Fibroblast of skin of scalp (primary cell): ENCODE measurements at regions not wholly inside any gene's neighbourhood (a gene's known extent, or its start where the extent isn't known, plus 50 kb on each side); places are given as distances from the start of the nearest gene placed in this dataset.
"Not testable (repeated sequence)": the region's sequence is repeated elsewhere in the genome, so short reads cannot be mapped to it uniquely, and the experiment has no call there.

ENCODE experiments used
- DNase-seq: peaks from one replicate; pipeline ENCODE4 v3.0.0-alpha.2; 2013

DNA sequence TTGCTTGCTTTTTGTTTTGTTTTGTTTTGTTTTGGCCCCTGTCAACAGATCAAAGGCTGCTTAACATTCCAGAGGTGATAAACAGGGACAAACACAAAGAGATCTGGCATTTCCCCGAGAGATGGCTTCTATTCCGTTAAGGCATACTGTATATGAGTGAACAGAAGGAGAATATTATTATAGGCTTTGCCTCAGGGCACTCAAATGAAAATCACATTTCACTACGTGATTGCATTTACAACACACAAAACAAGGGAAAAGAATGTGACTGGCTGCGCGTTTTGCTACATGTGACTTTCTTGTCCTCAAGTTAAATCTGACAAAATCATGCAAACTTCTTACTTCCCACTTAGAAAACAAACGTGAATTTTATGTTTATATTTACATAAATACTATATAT is 1037.9 kb upstream of the DDX18 start:
- no peak for DNase-seq

DNA sequence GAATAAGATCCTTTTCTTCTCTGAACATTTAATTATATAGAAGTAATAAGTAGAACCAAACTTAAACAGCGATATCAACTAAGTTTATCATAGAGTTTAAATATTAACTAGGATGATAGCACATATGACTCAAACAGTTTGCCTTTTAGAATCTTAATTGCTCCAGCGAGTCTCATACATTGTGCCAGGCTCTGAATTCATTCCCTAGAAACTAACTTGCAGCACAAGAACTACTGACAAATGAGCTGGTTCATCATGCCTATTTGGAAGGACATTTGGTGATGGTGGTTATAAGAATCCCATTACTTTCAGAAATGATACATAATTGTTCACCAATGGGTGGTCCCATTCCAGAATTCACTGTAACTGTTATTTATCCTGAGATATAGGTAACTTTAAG is 1026.6 kb upstream of the DDX18 start:
- no peak for DNase-seq

DNA sequence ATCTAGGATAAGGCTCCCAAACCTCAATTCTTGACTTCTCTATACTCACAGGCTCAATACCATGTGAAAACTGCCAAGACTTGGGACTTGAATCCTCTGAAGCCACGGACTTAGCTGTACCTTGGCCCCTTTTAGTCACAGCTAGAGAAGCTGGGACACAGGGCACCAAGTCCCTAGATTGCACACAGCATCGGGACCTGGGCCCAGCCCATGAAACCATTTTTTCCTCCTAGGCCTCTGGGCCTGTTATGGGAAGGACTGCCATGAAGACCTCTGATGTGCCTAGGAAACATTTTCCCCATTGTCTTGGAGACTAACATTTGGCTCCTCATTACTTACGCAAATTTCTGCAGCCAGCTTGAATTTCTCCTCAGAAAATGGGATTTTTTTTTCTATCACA is 1011.8 kb upstream of the DDX18 start:
- no peak for DNase-seq

DNA sequence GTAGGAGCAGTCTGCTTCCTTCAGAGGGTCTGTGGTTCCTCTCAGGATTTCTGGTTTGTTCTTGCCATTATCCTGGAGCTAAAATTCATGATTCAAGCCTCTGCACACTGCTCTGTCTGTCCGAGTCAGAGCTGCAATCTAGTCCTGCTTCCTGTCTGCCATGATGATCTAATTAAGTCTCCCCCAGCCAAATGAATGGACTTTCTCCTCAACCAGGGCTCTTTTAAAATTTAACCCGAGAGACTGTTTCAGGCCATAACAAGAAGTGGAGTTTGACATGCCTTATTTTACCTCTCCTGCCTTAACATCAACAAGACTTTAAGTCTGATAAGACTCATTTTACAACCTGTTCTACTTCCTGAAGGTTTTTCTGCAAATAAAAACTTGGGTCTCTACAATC is 1009.6 kb upstream of the DDX18 start:
- DNase-seq: no peak

DNA sequence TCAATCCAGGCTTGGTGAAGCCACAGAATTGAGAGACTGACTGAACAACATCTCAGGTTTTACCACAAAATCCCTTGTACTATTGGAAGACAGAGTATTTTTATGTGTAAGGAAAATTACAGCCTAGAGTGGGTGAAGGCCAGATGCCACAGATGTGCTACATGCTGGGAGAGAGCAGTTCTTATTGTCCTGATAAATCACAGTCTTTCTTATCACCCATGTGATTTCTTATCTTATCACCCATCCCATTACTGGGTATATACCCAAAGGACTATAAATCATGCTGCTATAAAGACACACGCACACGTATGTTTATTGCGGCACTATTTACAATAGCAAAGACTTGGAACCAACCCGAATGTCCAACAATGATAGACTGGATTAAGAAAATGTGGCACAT is 1008.0 kb upstream of the DDX18 start:
- DNase-seq: not testable (repeated sequence)

DNA sequence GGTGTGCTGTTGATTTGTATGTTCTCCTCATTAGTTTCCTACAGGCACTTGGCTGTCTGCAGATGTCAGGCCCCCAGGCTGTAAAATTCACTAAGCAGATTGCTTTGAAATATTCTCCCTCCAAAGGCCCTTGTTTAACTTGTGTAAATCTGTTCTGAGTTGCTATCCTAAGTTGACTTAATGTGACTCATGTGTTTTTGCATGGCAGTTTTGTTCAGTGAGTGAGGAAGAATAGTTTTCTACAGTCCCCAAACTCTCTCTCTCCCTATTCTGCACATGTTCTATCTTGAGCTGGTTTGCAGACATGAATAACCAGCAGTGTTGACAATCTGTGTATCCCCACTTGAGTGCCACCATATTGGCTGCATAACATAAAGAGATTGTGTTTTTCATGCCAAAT is 1005.4 kb upstream of the DDX18 start:
- peak; percentile 36 for DNase-seq

DNA sequence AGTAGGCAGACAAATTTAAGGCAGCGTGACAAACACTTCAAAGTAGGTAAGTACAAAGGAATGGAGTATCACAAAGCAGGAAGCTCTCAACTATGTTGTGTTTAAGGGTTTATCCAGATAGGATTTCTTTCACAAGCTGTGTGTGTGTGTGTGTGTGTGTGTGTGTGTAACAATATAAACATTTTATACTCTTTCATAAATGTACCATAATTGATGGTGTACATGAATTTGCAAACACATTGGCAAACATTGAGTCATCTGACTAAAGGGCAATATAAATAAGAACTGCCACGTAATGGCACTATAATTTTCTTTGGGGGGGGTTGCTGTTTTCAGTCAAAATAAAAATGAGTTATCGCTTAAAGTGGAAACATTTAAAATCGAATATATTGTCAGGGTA is 1004.4 kb upstream of the DDX18 start:
- DNase-seq: peak; percentile 36

DNA sequence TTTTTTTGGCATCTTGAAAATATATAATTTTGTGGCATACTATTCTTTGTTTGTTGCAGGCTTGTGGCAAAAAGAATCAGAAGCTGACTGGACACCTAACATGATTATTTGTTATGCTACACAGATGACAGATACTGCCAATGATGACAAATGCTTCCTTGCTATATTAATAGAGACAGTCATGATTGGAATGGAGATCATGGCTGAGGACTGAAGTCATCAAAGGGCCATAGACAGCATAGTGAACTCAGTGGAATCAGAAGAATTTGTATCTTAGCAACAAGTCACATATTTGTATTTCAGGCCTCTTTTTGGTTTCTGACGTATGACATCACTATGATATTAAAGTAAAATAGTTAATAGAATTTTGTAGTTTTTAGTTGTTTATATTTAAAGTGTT is 1003.8 kb upstream of the DDX18 start:
- DNase-seq: peak; percentile 78

DNA sequence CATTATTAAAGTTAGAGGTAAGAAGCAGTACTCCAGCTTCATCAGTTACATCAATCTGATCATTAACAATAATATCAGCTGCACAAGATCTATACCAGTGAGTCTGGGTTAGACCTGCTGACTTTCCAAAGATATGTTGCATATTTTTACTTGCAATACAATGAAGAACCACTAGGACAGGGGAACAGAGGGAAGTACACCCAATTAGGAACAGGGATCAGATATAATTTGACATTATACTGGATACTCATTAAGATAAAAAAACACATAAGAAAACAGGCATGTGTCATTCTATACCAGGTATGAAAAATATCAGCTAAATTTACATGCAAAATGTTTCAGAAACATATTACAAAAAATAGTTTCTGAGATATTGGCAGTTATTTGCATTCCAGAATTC is 995.1 kb upstream of the DDX18 start:
- no peak for DNase-seq

DNA sequence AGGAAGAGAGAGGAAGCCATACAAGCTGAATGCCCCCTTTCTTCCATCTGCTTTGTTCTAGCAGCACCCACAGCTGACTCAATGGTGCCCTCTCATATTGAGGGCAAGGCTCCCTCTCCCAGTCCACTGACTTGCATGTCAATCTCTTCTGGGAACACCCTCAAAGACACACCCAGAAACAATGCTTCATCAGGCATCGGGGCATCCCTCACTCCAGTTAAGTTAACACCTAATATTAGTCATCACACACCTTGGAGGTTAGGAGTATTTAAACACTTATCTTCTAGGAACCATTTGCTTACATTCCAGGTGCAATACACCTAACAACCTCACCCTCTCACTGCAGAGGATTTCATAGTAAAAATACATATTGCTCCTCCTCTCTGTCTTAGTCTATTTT is 993.5 kb upstream of the DDX18 start:
- DNase-seq: no peak

DNA sequence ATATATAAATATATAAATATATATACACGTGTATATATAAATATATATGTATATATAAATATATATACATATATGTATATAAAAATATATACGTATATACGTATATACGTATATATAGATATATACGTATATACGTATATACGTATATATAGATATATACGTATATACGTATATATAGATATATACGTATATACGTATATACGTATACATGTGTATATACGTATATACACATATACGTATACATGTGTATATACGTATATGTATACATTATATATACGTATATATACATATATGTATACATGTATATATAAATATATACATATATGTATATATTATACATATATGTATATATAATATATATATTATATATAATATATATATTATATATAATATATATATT is 984.9 kb upstream of the DDX18 start:
- not testable (repeated sequence) for DNase-seq

DNA sequence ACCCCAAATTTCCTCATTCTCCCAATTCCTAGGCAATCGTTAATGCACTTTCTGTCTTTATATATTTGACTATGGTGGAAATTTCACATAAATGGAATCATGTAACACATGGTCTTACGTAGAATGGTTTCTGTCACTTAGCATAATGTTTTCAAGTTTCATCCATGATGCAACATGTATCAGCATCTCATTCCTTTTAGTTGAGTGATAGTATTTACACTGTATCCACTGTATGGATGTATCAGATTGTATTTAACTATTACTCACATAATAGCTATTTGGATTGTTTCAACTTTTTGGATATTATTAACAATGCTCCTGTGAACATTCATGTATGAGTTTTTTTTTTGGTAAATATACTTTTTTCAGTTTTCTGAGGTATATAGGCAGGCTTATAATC is 982.3 kb upstream of the DDX18 start:
- no peak for DNase-seq

DNA sequence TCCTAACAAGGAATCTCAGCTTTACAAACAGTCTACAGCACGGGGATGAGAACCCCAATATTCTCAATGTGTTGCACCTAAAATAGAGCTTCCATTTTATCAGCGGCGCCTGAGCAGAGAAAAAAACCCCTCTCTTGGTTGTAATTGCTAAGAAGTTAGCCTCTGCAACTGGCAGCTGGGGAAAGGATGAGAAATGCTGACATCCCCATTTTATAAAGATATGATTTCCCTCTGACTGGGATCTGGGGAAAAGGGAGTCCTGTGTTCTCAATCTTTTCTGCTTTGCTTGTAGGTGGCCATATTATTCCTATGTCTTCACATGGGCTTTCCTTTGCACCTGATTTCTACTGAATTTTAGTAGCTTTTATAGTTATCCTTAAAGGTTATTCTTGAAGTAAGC is 981.4 kb upstream of the DDX18 start:
- DNase-seq: no peak

DNA sequence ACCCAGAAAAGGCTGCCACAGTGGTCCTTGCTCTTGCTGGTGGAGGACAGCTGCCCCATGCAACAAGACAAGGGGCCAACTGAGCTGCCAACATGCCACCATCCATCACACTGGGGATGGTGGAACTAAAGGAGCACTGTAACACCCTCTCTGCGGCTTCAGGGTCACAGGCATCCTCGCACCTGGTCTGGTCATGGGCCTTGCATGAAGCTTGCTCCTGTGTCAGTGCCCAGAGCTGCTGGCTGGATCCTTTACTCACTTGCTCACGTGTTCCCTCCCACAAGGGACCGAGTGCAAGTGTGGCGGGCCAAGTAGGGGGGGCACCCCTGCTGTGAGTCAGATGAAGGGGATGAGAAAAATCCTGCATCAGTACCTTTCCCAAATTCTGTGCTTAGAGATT is 972.3 kb upstream of the DDX18 start:
- no peak for DNase-seq

DNA sequence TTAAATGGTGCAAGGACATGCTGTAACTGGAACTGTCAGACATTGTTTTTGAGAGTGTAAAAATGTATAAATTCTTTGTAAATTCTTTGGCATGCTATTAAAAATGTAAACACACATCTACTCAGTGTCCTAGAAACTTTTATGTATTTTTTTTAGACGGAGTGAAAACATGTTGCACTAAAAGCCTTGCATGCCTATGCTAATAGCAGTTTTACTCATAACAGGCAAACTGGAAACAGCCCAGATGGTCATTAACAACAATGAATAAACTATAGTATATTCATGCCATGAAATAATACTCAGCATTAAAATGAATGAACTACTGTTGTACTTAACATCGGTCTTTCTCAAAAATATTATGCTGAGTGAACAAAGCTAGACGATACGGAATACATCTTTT is 954.8 kb upstream of the DDX18 start:
- DNase-seq: no peak

DNA sequence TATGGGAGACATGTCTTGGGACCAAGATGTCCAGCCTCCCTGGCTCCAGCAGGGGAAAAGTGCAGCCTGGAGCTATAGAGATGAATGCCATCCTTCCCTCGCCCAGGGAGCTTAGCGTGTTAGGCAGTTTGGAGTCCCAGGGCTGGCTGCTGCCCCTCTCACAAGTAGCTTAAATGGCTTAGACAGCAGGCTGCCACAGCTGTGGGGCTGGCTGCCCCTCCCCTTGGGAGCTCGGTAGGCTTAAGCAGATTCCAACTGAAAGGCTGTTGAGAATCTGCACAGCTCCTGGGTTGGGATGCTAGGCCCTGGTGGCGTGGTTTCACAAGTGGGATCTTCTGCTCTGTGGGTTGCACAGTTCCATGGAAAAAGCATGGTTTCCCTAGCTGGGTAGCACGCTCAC is 940.5 kb upstream of the DDX18 start:
- no peak for DNase-seq

DNA sequence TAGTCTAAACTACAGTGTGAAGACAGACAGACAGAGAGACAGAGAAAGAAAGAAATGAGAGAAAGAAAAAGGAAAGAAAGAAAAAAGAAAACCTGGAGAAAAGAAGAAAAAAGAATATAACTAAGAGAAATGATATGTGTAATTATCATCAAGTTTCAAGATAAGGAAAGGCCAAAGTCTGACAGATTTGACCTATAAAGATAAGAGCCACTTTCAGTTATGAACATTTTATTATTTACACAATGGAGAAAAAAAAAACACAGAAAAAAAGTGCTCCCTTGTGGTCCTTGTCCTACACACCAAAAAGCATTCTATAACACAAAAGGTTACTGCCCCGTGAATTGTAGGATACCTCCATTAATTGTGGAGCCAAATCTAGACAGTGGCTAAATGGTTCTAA is 937.2 kb upstream of the DDX18 start:
- DNase-seq: no peak

DNA sequence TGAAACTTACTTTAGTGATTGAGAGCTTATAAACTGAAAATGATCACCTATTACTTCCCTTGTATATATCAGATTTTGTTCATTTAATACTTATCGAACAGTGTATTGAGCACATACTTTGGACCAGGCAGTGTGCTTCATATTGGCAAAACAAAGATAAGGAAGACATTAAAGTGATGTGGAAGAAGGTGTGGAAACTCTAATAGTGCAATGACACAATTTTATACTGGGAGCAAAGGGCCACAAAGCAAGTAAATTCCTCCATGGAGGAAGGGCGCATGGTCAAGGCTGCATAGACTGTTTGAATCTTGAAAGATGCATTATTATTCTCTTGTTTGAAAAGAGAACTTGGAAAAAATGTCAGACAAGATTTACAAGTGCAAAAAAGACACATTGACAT is 936.5 kb upstream of the DDX18 start:
- DNase-seq: no peak

DNA sequence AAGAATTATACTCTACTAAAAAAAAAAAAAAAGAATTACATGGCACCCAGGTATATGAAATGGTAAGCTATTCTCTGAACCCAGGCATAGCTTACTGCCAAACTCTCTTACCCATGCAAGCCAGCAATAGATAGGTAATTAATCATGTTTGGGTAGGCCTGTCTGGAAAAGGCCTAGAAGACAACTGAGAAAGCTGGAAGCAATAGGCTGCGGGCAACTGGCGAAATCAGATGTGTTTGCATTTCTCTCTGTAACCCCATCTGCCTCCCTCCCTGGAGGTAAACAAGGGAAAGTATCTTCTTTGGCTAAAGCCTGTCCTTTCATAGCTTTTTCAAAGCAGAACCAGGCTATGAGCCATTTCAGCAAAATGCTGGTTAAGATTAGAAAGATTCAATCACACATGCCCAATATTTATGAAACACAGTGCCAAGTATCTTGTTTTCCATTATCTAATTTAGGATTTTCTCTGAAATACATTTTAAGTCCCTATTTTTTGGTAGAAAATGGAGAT is 934.8 kb upstream of the DDX18 start:
- DNase-seq: no peak

DNA sequence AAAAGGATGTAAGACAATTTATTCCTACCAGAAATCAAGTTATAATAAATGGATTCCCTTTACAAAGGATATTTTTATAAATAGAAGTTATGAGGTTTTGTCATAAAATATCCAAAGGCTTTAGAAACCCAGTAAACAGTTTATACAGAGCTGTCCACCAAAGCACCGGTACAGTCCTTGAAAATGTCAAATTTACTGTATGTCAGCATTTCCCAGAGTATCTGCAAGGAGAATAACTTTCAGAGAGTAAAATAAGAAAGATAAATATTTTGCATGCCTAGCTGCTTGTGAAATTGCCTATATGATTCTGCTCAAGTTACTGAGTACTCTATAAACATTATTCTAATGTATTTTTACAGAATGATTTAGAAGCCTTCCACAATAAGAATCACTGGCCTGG is 923.3 kb upstream of the DDX18 start:
- no peak for DNase-seq

DNA sequence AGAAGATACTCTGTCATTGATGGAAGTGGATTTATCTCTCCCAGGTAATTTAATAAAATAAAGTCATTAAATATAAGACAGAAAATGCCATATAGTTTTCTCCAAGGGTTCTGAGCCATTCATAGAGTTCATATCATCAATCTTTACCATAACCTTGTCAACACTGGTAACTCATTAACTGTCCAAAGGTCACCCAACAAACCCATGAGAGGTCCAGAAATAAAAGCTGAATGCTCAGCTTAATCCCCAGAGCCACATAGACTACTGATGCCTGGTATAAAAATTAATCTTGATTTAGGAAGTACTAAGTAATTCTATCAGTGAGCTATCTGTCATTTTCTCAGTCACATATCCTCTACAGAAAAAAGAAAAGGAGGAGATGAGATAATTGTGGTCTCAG is 903.0 kb upstream of the DDX18 start:
- DNase-seq: no peak

DNA sequence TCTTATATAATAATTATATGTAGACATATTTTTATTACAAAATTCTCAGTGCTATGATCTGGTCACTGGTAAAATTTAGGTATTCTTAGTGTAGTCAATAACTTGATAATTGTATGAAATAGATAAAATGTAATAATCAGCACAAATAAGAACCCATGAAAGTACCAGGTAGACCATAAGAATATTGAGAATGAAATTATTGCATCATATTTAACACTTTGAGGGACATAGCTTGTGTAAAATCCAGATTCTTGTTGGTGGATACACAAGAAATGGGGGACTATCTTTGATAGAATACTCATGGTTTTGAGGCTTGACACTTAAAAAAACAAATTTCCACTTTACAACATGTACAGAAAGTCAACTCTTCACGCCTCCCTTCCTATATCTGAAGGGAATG is 898.8 kb upstream of the DDX18 start:
- DNase-seq: no peak

DNA sequence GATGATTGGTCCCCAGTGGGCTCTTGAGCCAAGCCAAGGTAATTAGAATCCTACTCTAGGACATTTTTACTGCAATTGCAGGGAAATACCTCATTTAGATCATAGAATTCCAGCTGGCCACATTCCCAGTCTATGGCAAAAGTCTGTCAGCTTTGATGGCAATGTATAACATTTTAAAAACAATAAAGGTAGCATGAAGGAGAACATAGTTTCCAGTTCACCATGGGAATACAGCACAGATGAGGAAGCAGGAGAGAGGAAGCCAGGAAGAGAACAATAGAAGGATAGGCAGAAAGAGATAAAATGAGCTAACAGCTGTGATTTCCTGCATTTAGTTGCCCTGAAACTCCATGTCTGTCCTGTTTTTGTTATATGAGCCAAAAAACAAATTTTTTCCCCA is 897.3 kb upstream of the DDX18 start:
- no peak for DNase-seq

DNA sequence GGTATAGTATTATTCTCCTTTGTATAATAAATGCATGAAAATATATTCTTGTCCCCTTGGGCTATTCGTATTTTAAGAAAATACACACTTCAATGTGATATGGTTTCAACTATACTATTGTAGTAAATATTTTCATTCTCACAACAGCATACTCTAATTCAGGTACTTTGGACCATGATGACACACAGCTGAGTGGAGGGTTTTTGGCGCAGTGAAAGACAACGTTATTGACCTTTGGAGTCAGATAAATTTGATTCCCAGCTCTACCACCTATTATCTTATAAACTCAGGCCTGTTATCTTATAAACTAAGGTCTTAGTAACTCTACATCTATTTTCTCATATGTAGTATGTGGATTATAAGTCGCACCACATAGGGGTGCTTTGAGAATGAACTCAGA is 895.9 kb upstream of the DDX18 start:
- DNase-seq: no peak

DNA sequence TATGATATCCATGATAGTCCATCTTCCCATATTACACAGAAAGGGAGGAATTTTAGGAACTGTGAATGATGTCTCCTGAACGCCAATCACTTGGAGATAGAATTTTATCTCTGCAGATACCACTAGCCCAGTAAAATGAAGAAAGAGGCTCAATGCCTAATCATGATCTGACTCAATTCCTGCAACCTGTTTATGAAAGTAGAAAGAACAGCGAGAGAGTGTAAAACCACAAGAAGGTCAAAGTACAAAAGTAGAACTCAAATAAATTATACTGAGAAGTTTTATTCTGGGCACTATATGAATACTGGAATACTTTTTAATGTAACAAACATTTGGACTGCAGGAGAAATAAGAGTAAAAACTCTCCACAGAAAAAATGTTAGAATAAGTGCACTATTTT is 892.1 kb upstream of the DDX18 start:
- DNase-seq: no peak

DNA sequence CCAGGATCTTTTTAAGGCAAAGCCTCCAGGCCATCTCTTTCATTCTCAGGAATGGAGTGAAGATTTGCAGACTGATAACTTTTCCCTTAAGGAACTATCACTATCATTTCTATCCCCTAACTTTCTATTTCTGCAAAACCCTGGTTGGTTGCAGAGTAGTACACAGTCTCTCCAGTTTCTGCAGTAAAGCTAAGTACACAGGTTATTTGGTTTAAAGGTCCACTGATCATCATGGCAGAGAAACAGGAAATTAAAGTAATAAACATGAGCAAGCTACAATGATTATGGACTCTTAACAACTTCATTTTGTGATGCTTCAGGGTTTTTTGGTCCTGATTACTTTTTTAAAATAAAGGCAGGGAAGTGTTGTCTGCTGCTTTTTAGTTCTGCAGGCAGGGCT is 890.0 kb upstream of the DDX18 start:
- DNase-seq: no peak
